ENCODE measurements at regions not wholly inside any gene's neighbourhood (a gene's known extent, or its start where the extent isn't known, plus 50 kb on each side); places are given as distances from the start of the nearest gene placed in this dataset.
"Not testable (repeated sequence)": the region's sequence is repeated elsewhere in the genome, so short reads cannot be mapped to it uniquely, and the experiment has no call there.

GRCh38 chr7:4383584-4383983 lies 298.5 kb upstream of the FOXK1 start:
- Histone ChIP-seq H3K27ac (ENCODE audit: low read length) (no peak overlapping the region), H3K4me1 (ENCODE audit: control insufficient read depth, insufficient read depth, low read length) (no peaks in the 10 kb centered on the region), H3K36me3 (ENCODE audit: control insufficient read depth, insufficient read depth, low read length) (no peaks in the 10 kb centered on the region), H3K9me3 (ENCODE audit: control insufficient read depth, insufficient read depth, low read depth, low read length) (no peaks in the 10 kb centered on the region; the same call in 1 of the 2 replicates), H3K4me3 (ENCODE audit: low read depth in 2 of 2, low read length in 2 of 2) (no peak overlapping the region), H3K27me3 (ENCODE audit: control insufficient read depth, insufficient read depth, low read length) (peaks cover 7% of the 10 kb centered on the region)
- ATAC-seq (no peak), DNase-seq (ENCODE audit: low read depth, low spot score) (no peak)
- in situ Hi-C loops (cut with HindIII; ENCODE audit: low pct_unique_long_range_greater_than_20kb, low sequenced_read_pairs) (no loop called here), intact Hi-C loops (cut with micrococcal nuclease; ENCODE audit: unreplicated experiment) (no loop called here)
- no TSS peak for BruUV-seq (replicated peaks)
- CTCF ChIA-PET = no interaction called here
- POLR2A ChIA-PET = no interaction called here
- TF ChIP-seq CTCF (IDR thresholded peaks at IDR 0.05) (no peak), REST (IDR thresholded peaks at IDR 0.05; ENCODE audit: insufficient read depth in 1 of 2, low read depth in 2 of 2, low read length in 1 of 2) (no peak), POLR2AphosphoS5 (IDR thresholded peaks at IDR 0.05; ENCODE audit: low read depth, low read length) (no peak), SIN3A (IDR thresholded peaks at IDR 0.05; ENCODE audit: borderline replicate concordance, insufficient read depth, low read depth, low read length) (no peak), TCF7L2 (IDR thresholded peaks at IDR 0.05; ENCODE audit: low read depth, low read length) (no peak)

- no peak for DNase-seq (ENCODE audit: low read depth, low spot score)
- TF ChIP-seq POLR2AphosphoS5 (IDR thresholded peaks at IDR 0.05; ENCODE audit: low read depth, low read length) = no peak
- TF ChIP-seq CTCF (IDR thresholded peaks at IDR 0.05) = no peak
- TF ChIP-seq TCF7L2 (IDR thresholded peaks at IDR 0.05; ENCODE audit: low read depth, low read length) = no peak
- no peak for TF ChIP-seq REST (IDR thresholded peaks at IDR 0.05; ENCODE audit: insufficient read depth in 1 of 2, low read depth in 2 of 2, low read length in 1 of 2)
- TF ChIP-seq SIN3A (IDR thresholded peaks at IDR 0.05; ENCODE audit: borderline replicate concordance, insufficient read depth, low read depth, low read length) = no peak
- Histone ChIP-seq H3K9me3 (ENCODE audit: control insufficient read depth, insufficient read depth, low read depth, low read length) (no peaks in the 10 kb centered on the region), H3K27ac (ENCODE audit: low read length) (no peak overlapping the region), H3K4me3 (ENCODE audit: low read depth in 2 of 2, low read length in 2 of 2) (no peak overlapping the region), H3K27me3 (ENCODE audit: control insufficient read depth, insufficient read depth, low read length) (peaks cover 7% of the 10 kb centered on the region), H3K4me1 (ENCODE audit: control insufficient read depth, insufficient read depth, low read length) (no peaks in the 10 kb centered on the region), H3K36me3 (ENCODE audit: control insufficient read depth, insufficient read depth, low read length) (no peaks in the 10 kb centered on the region)
- intact Hi-C loops (cut with micrococcal nuclease; ENCODE audit: unreplicated experiment) (no loop called here), in situ Hi-C loops (cut with HindIII; ENCODE audit: low pct_unique_long_range_greater_than_20kb, low sequenced_read_pairs) (no loop called here)
- CTCF ChIA-PET = no interaction called here
- no TSS peak for BruUV-seq (replicated peaks)
- POLR2A ChIA-PET = interaction anchor here (0.7 kb wide), 1 partner anchor 75 kb away, joined by 4 read pairs; no protein-coding TSS in a partner anchor
- no peak for ATAC-seq
These were observed 295.9 kb upstream of the FOXK1 start for GRCh38 chr7:4386190-4386589.

- DNase-seq (ENCODE audit: low read depth, low spot score); CTCF ChIA-PET; H3K36me3 ChIP-seq (ENCODE audit: control insufficient read depth, insufficient read depth, low read length); H3K27me3 ChIP-seq (ENCODE audit: control insufficient read depth, insufficient read depth, low read length); intact Hi-C loops (cut with micrococcal nuclease; ENCODE audit: unreplicated experiment); BruUV-seq (replicated peaks); H3K4me1 ChIP-seq (ENCODE audit: control insufficient read depth, insufficient read depth, low read length); H3K4me3 ChIP-seq (ENCODE audit: low read depth in 2 of 2, low read length in 2 of 2); in situ Hi-C loops (cut with HindIII; ENCODE audit: low pct_unique_long_range_greater_than_20kb, low sequenced_read_pairs); H3K27ac ChIP-seq (ENCODE audit: low read length); ATAC-seq; H3K9me3 ChIP-seq (ENCODE audit: control insufficient read depth, insufficient read depth, low read depth, low read length); POLR2A ChIA-PET: not testable (repeated sequence)
These were observed 291.0 kb upstream of the FOXK1 start for GRCh38 chr7:4391103-4391502.

Data from Panc1 (cell line).